ENCODE measurements at regions not wholly inside any gene's neighbourhood (a gene's known extent, or its start where the extent isn't known, plus 50 kb on each side); places are given as distances from the start of the nearest gene placed in this dataset.

DNA sequence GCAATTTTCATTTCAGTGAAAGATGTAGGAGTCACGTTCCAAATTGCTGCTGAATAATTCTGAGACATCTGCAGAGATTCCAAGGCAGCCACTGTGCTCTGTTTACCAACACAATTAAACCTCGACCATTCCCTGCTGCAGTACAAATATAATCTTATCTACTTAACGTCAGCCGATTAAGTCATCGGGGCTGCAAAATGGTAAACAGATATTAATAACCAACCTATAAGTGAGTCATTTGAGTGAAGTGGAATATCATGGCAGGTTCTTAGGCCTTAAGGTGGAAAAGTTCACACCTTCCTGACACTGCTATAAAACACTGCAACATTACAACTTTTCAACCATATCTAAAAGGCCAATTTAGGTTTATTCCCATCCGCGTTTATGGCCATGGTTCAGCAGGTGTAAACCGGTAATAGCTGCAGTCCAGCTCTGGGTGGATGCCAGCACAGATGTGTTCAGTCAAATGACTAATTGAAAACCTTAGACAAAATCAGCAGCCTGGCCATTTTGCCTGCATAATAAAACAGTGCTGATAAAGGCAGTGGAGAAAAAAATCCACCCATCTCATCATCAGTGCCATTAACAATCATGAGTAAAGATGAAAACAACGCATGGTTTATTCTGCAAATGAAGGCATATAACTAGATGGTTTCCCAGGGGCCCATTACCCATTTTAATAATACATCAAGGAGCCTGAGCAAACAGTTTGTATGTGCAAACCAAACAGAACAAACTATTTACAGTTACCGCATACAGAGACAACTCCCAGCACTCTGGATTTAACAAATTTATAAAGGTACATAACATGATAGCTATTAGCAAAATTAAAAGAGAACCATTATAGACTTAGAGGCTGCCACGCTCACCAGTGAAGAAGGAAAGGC, 202.9 kb upstream of the IRX3 start (continued):
- TF ChIP-seq, protein P1, sequence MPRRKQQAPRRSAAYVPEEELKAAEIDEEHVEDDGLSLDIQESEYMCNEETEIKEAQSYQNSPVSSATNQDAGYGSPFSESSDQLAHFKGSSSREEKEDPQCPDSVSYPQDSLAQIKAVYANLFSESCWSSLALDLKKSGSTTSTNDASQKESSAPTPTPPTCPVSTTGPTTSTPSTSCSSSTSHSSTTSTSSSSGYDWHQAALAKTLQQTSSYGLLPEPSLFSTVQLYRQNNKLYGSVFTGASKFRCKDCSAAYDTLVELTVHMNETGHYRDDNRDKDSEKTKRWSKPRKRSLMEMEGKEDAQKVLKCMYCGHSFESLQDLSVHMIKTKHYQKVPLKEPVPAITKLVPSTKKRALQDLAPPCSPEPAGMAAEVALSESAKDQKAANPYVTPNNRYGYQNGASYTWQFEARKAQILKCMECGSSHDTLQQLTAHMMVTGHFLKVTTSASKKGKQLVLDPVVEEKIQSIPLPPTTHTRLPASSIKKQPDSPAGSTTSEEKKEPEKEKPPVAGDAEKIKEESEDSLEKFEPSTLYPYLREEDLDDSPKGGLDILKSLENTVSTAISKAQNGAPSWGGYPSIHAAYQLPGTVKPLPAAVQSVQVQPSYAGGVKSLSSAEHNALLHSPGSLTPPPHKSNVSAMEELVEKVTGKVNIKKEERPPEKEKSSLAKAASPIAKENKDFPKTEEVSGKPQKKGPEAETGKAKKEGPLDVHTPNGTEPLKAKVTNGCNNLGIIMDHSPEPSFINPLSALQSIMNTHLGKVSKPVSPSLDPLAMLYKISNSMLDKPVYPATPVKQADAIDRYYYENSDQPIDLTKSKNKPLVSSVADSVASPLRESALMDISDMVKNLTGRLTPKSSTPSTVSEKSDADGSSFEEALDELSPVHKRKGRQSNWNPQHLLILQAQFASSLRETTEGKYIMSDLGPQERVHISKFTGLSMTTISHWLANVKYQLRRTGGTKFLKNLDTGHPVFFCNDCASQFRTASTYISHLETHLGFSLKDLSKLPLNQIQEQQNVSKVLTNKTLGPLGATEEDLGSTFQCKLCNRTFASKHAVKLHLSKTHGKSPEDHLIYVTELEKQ (tag by site-specific recombination; IDR thresholded peaks at IDR 0.05; ENCODE audit: borderline replicate concordance) = peak; percentile 74
- TF ChIP-seq ZNF785 (tag by site-specific recombination; IDR thresholded peaks at IDR 0.05) (no peak), ZNF121 (tag by site-specific recombination; IDR thresholded peaks at IDR 0.05) (no peak), PRDM1 (tag by site-specific recombination; IDR thresholded peaks at IDR 0.05) (no peak), ZNF843 (tag by site-specific recombination; IDR thresholded peaks at IDR 0.05) (peak; percentile 75), SETDB1 (IDR thresholded peaks at IDR 0.05; ENCODE audit: insufficient read length, low read length) (no peak), ZBTB8A (tag by site-specific recombination; IDR thresholded peaks at IDR 0.05) (no peak), GLI4 (tag by site-specific recombination; IDR thresholded peaks at IDR 0.05) (no peak), ZNF560 (tag by site-specific recombination; IDR thresholded peaks at IDR 0.05; ENCODE audit: borderline replicate concordance) (no peak), IKZF3 (tag by site-specific recombination; IDR thresholded peaks at IDR 0.05) (no peak), ZNF555 (tag by site-specific recombination; conservative IDR thresholded peaks at IDR 0.05) (no peak), KLF16 (tag by site-specific recombination; IDR thresholded peaks at IDR 0.05) (peak; percentile 13; the same call in 1 of the 2 replicates), ZNF791 (tag by site-specific recombination; IDR thresholded peaks at IDR 0.05) (no peak), RBAK (tag by site-specific recombination; IDR thresholded peaks at IDR 0.05) (no peak), ZNF169 (tag by site-specific recombination; IDR thresholded peaks at IDR 0.05) (no peak), MYNN (tag by site-specific recombination; IDR thresholded peaks at IDR 0.05; ENCODE audit: borderline replicate concordance) (no peak), ZNF510 (tag by site-specific recombination; IDR thresholded peaks at IDR 0.05; ENCODE audit: insufficient replicate concordance) (no peak), GLIS2 (tag by site-specific recombination; IDR thresholded peaks at IDR 0.05) (no peak), ZXDB (tag by site-specific recombination; IDR thresholded peaks at IDR 0.05) (peak; percentile 62), ZNF202 (tag by site-specific recombination; IDR thresholded peaks at IDR 0.05; ENCODE audit: borderline replicate concordance) (no peak), ZBTB21 (tag by site-specific recombination; IDR thresholded peaks at IDR 0.05) (no peak; the same call in 1 of the 2 replicates), ZNF529 (tag by site-specific recombination; IDR thresholded peaks at IDR 0.05; ENCODE audit: insufficient replicate concordance) (no peak)
- TF ChIP-seq, protein P2, sequence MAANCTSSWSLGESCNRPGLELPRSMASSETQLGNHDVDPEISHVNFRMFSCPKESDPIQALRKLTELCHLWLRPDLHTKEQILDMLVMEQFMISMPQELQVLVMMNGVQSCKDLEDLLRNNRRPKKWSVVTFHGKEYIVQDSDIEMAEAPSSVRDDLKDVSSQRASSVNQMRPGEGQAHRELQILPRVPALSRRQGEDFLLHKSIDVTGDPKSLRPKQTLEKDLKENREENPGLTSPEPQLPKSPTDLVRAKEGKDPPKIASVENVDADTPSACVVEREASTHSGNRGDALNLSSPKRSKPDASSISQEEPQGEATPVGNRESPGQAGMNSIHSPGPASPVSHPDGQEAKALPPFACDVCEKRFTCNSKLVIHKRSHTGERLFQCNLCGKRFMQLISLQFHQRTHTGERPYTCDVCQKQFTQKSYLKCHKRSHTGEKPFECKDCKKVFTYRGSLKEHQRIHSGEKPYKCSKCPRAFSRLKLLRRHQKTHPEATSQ (tag by site-specific recombination; IDR thresholded peaks at IDR 0.05) = no peak
- TF ChIP-seq, protein P3, sequence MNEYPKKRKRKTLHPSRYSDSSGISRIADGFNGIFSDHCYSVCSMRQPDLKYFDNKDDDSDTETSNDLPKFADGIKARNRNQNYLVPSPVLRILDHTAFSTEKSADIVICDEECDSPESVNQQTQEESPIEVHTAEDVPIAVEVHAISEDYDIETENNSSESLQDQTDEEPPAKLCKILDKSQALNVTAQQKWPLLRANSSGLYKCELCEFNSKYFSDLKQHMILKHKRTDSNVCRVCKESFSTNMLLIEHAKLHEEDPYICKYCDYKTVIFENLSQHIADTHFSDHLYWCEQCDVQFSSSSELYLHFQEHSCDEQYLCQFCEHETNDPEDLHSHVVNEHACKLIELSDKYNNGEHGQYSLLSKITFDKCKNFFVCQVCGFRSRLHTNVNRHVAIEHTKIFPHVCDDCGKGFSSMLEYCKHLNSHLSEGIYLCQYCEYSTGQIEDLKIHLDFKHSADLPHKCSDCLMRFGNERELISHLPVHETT (tag by site-specific recombination; IDR thresholded peaks at IDR 0.05) = peak; percentile 82
- TF ChIP-seq, protein P4, sequence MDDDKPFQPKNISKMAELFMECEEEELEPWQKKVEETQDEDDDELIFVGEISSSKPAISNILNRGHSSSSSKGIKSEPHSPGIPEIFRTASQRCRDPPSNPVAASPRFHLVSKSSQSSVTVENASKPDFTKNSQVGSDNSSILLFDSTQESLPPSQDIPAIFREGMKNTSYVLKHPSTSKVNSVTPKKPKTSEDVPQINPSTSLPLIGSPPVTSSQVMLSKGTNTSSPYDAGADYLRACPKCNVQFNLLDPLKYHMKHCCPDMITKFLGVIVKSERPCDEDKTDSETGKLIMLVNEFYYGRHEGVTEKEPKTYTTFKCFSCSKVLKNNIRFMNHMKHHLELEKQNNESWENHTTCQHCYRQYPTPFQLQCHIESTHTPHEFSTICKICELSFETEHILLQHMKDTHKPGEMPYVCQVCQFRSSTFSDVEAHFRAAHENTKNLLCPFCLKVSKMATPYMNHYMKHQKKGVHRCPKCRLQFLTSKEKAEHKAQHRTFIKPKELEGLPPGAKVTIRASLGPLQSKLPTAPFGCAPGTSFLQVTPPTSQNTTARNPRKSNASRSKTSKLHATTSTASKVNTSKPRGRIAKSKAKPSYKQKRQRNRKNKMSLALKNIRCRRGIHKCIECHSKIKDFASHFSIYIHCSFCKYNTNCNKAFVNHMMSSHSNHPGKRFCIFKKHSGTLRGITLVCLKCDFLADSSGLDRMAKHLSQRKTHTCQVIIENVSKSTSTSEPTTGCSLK (tag by site-specific recombination; IDR thresholded peaks at IDR 0.05) = no peak
- TF ChIP-seq, protein P5, sequence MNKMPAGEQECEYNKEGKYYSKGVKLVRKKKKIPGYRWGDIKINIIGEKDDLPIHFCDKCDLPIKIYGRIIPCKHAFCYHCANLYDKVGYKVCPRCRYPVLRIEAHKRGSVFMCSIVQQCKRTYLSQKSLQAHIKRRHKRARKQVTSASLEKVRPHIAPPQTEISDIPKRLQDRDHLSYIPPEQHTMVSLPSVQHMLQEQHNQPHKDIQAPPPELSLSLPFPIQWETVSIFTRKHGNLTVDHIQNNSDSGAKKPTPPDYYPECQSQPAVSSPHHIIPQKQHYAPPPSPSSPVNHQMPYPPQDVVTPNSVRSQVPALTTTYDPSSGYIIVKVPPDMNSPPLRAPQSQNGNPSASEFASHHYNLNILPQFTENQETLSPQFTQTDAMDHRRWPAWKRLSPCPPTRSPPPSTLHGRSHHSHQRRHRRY (tag by site-specific recombination; IDR thresholded peaks at IDR 0.05) = no peak
